Activated naive CD4-positive, alpha-beta T cell (primary cell): ENCODE measurements at regions not wholly inside any gene's neighbourhood (a gene's known extent, or its start where the extent isn't known, plus 50 kb on each side); places are given as distances from the start of the nearest gene placed in this dataset.

Experiments
- DNase-seq, 4 experiments: peaks; one replicate each; lab custom pipeline; 2025; lab: John Stamatoyannopoulos, UW

DNA sequence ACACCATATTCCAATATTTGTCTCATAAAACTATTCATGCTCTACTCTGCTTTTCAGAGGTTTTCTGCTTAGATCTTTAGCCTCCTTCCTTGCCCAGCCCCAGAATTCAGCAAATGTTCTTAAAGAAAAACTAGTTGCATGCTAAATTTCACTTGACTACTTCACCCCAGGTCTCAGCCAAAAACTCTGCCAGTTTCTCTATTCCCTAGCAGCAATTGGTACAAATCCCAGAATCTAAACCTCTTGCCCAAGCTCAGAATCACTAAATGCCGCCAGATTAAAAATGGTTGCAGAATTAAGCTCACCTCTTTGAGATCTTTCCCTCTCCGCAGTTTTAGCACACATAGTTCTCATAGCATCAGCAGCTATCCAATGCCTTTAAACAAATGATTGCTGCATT lies 331.2 kb upstream of the SMARCA2 start:
- DNase-seq, result no peak

DNA sequence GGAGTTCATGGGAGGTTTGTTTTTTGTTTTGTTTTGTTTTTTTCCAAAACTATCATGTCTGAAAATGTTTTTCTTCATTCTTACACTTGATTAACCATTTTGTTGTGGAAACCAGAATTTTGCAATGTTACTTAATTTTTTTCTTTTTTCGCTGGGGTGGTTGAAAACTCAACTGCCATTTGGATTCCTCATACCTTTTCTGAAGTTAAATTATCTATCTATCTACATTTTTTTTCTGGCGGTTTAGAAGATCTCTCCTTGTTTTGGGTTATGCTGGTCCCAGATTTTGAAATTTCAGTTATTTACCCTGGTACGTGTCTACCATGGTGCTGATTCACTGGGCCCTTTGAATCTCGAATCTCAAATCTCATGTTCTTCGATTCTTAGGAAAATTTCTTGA lies 316.2 kb upstream of the SMARCA2 start:
- DNase-seq, result no peak

DNA sequence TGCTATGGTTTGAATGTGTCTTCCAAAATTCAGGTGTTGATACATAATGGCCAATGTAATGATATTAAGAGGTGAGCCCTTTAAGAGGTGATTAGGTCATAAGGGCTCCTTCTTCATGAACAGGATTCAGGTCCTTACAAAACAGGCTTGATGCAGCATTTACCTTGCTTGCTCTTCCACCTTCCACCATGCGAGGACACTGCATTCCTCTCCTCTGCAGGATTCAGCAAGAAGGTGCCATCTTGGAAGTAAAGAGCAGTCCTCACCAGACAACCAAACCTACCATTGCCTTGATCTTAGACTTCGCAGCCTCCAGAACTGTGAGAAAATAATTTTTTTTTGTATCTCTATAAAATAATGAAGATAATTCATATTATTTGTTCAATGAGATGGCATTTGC lies 314.0 kb upstream of the SMARCA2 start:
- no peak for DNase-seq

DNA sequence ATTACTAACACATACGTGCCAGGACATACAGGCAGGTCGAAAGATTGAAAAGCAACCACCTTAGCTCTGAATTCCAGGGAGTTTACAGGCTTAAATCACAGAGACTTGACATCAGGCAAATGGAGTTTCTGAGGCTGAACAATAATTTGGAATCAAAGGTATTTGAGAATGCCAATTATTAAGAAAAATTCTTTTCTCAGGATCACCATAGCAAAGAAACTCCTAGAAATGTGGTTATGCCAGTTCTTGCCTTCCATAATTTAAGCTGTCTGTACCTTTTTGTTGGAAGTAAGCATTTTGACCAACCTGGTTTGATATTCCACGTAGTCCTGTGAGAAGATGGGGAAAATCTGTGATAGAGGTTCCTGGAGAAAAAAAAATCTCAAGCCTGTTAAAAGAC lies 312.4 kb upstream of the SMARCA2 start:
- no peak for DNase-seq

DNA sequence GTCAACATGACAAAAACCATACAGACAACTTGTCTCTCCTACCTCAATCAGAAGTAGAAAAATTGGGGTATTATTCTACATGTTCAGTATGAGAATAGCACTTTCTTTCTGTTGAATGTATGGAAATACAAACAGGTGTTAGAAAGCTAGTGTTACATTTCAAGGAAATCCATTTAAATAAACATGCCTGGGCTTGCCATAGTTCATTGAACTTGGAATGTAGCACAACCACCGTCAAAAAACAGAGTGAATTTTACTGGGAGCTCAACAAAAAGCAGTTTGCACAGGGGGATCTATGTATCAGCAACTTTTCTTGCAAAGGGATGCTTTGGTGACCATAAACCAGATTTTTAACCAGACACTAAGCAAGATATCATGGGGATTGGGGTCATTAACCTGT lies 307.9 kb upstream of the SMARCA2 start:
- no peak for DNase-seq

DNA sequence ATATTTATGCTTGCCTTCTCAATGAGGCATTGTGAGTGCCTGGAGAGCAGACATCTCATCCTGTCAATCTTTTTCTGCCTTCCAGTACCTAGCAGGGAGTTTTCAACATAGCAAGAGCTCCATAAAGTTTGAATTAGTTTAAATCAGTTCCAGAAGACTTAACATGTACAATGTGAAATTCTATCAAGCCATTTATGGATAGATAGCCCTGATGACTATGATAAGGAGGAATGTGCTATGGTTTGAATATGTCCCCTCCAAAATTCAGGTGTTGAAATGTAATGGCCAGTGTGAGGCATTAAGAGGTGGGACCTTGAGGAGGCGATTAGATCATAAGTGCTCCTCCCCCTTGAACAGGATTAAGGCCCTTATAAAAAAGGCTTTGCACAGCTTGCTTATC lies 306.9 kb upstream of the SMARCA2 start:
- DNase-seq, result no peak

DNA sequence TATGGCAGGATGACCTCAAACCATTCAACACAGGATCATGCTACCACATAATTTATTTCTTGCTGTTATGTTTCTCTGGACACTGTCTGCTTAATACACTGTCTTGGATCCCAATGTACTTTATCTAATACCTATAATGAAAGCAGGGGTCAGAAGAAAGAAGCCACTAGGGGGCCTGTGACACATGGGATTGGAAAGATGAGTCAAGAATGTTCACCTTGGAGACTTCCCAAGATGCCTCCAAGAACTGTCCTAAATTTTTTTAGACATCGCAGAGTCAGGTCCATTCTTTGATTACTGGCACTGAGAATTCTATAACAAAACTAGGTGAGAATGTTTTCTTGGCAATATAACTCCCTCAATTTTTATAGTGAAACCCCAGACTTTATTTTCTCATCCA lies 305.8 kb upstream of the SMARCA2 start:
- no peak for DNase-seq

DNA sequence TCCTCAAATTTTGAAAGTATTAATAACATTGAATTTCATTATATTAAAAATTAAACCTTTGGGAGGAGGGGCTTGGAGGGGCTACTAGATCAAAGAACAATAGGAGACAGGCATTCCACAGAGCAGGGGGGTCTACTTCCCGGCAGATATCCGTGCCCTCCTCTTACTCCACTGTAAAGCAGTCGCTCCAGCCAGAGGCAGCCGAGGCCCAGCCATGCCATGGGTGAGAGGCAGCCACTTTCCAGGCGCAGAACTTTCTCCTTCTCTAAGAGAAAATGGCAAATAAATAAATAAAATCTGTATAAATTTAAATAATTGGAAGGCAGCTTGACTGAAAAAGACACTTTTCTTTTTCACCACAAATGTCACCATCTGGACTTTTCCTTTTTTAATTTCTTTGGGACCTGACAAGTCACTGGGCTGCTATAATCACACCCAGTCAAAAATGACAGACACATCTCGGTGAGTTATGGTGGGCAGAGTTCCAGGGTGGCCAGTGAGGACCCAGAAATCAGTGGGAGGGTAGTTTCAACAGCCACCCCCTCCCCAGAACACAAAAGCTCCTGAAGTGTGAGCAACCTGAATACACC lies 302.2 kb upstream of the SMARCA2 start:
- peak in 1 of 4 experiments; percentile 1 for DNase-seq

DNA sequence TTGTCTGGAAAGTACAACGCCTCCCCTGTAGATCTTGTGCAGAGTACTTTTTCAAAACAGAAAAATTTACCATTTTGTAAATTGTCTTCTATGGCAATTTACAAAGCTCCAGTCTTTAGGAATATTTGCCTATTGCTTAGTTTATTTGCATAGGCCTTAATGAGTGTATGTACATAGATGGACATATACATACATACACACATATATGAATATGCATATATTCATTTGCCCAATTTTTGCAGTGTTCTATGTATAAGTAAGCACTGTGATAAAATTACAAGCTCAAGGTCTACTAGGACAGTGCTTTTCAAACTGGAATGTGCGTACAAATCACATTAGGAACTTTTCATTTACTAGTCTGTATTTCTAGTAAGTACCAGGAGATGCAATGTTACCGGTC lies 301.3 kb upstream of the SMARCA2 start:
- no peak for DNase-seq

DNA sequence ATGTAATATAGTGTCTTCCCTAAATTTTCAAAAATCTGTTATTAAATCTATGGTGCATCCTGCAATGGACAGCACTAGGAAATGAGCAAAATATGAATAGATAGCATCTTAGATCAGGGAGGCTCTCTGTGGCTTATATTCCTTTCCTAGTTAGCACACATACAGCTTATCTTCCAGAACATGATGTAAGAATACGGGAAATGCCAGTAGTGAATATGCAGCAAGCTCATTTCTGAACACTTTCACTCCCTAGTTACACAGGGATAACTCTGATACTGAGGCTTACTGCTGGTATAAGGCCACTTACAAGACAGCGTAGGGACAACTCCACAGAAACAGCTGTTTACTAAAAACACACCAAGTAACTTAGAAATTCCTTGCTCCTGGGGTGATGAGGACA lies 297.3 kb upstream of the SMARCA2 start:
- no peak for DNase-seq

DNA sequence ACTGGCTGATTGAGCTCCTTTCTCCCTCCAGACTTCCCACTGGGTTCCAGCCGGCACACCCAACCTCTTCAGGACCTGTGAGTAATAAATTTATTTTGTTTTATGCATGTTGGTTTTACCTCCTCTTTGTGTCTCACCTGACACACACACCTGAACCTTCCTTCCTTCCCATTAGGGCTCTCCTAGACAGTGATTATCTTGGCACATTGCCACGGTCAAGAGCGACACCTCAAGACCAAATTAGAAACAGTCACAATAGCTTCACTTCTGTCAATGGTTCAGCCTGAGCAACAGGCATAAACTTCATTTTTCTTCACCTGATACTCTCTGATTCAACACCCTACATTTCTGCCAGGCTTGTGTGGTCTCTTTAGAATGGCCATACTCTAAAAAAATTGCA lies 296.3 kb upstream of the SMARCA2 start:
- no peak for DNase-seq

DNA sequence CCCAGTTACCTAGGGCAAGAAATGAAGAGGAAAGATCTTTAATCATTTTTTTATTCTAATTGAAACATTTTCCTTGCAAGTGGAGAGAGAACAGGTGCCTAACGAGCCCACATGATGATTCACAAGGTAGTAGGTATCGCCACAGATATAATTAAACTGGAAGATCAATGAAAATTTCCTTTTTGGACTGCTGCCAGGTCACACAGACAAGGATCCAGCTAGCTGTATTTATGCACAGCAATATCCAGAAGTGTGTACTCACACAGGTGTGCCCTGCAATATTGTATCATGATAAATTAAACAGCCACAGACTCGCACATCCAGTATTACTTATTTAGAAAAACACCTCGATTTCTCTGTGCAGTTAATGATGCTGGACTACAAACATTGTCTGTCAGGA lies 294.0 kb upstream of the SMARCA2 start:
- no peak for DNase-seq

DNA sequence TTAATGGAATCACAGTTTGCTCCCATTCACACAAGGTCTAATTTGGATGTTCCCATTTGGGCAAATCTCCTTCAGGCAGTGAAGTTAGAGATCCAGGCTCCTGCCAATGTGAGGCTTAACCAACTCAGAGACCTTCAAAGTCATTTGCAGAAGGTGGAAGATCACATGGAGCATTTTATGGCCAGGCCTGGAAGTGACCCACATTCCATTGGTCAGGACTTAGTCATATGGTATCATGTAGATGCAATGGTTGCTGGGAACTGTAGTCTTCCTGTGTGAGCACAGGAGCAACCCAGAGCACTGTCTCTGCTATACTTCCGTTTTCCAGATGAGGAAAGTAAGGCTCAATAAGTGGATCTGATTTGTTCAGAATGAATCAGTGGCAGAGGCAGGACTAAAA lies 292.7 kb upstream of the SMARCA2 start:
- no peak for DNase-seq

DNA sequence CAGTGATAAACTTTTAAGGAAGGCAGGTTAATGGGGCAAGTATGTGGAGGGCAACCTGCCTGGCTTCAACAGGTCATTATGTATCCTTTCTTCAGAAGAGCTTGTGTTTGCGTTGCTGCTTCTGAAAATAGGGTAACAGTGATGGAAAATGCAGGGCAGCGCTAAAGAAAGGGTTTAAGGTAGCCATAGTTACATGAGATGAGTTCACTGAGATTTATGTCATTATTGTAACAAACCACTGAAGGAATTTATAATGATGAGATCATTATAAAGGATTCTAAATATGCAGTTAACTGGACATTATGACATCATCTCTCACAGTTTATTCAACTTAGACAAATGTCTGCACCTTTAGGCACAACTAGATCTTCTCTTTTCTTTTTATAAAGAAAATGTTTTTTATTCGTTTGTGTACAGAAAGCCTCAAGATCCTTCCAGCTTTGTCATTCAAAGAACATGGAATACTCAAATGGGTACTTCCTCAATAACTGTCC lies 291.6 kb upstream of the SMARCA2 start:
- DNase-seq, result no peak

DNA sequence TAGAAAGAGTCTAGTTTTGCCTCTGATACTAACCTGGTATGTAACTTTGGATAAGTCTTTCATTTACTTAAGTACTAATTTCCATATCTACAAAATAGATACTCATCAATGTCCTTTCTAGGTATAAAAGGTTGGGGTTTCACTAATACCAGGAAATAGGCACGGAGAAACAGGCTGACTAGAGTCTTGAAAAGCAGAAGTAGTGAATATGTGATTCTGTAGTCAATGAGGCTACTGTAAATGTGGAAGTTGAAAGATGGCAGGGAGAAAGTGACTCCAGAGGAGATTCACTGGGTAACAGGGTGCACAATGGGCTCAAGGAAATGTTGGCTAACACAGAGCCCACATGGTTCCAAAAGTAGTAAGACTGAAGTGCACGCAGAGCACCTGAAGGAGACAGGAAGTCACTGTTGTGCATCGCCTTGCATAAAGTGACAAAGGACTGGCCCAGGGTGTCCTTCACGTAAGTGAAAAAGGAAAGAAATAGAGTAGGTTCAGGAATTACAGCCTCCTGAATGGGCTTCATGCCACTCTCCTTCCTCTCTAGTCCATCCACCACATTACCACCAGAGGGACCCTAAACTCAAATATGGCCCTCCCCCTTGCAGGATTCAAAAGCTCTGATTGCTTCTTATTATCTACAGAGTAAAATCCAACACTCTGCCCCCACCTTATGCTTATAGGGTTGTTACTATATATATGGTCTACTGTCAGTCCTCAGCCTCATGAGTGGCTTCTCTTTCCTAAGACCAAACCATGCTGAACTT lies 288.0 kb upstream of the SMARCA2 start:
- no peak for DNase-seq

DNA sequence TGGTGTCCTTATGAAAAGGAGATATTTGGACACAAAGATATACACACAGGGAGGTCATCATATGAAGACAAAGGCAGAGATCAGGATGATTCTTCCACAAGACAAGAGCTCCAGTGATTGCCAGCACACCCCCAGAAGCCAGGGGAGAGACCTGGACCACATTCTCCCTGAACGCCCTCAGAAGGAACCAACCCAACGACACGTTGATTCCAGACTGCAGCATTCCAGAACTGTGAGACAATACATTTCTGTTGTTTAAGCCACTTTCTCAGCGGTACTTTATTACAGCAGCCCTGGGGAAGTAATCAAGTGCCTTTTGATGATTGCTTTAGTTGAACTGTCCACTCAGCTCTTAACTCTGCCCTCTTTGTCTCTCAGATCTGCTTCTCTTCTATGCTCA lies 285.5 kb upstream of the SMARCA2 start:
- DNase-seq, result no peak

DNA sequence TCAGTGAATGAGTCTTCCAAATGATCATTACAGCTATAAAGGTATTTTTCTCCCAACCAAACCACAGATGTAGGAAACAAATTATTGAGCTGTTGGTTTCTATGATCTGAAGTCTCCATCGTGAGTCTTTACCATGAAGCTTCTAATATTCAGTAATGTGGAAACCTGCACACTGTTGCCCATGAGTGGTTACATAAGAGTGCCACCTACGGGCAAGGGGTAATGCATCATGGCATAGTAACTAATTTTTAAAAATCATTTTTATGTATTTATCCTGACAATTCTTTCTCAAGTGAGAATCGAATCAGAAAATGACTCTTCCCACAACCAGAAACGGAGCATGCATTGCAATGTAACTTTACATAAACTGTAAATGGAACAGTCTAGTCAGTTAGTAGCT lies 282.5 kb upstream of the SMARCA2 start:
- DNase-seq, result no peak

DNA sequence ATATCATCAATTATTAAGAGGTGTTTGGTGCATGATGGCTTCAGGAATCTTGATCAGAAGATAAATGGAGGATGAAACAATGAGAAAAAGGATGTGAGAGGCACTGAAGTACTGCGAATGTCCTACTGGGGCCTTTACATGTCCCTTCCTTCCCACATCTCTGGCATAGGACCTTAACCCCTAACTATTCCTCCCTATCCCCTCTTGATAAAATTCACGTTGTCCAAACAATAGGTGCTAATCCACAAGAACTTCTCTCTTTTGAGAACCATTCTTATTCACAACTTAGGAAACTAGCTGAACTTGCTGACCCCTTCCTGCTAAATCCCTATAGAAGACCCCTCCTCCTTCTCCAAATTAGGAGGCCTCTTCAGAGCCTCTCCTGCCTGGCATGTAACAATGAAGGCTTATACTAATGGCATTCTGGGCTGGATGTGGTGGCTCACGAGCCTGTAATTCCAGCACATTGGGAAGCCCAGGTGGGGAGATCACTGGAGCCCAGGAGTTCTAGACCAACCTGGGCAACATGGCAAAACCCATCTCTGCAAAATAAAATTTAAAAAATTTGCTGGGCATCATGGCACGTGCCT lies 276.5 kb upstream of the SMARCA2 start:
- no peak for DNase-seq

DNA sequence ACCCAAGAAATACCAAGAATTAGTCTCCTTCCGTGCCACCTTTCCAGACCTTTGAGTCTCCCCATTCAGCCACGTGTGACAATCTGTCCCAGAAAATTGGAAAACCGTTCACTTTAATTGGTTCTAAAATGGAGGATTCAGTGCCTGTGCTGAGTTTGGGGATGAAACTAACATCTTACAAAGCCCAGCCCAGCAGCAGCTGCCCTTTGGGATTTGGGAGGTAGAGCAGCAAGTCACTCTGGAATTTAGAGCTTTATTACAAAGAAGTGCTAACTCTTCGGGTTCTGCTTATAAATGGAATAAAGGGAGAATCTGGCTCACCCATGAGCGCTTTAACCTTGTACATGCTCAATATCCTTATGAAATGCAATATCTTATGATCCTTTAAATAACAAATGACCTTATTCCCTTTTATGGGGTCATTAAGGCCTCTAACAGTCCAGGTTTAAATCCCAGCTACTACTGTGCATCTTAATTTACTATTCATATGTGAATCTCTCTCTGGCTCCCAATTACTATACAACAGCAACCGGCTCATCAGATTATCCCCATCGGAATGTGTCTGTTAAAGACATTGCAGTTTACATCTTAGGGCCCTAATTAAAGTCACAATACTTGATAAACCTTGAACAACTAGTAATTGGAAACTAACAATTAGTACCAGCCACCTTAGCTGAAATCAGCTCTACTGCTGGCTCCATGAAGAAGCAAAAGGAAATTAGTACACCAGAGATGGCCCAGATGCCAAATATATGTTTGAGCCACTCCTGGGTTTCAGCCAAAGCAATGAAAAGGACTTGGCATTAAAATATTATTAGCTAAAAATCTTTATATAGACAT lies 271.8 kb upstream of the SMARCA2 start:
- no peak for DNase-seq

DNA sequence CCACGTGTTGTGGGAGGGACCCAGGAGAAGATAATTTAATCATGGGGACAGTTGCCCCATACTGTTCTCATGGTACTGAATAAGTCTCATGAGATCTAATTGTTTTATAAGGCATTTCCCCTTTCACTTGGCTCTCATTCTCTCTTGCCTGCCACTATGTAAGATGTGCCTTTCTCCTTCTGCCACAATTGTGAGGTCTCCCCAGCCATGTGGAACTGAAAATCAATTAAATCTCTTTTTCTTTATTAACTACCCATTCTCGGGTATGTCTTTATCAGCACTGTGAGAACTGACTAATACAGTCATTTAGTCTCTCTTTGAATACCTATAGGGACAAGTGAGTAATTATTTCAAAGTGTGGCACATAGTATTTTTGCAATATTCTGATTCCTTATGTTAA lies 269.2 kb upstream of the SMARCA2 start:
- DNase-seq, result no peak

DNA sequence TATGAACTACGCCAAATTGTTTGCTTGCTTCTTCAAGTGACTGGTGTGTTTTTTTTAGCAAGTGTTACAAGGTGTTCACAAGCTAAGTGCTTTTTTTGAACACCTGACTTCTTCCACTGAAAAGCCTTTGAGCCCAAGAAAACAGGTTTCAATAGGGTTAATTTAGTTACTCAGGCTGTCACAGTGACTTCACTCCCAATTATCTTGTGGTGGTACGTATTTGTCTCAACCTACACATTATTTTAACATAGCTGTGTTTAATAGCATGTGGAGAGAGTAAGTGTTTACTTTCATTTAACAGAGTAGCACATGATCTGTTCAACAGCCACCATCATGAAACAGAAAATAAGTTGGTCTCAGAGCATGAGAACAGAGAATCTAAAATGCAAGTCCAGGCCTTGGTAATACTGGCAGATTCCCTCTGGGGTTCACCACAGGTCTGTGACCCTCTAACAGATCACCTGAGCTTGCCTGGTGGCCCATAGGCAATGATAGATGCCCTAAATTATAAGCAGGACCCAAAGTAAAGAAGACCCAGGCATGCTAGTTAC lies 267.7 kb upstream of the SMARCA2 start:
- DNase-seq, result no peak

DNA sequence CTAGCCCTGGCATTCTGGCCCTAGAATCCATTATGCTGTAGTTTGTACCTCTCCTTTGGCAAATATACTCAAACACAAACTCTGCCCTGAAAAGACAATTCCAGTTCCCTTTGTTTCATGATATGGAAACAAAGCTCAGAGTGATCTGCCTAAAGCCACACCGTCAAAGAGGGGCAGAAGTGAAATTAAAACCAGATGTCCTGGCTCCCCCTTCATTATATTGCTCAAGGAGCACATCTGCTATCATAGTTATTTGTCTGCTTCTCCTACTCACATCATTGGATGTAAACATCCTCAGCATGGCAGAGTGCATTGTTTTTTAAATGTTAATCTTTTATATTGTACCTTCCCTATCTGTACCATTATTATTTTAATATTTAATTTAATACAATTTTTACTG lies 266.7 kb upstream of the SMARCA2 start:
- no peak for DNase-seq
